GM19328 (cell line): ENCODE measurements at regions not wholly inside any gene's neighbourhood (a gene's known extent, or its start where the extent isn't known, plus 50 kb on each side); places are given as distances from the start of the nearest gene placed in this dataset.

Source experiments
- ATAC-seq: cut with Tn5 transposase; IDR thresholded peaks from one replicate; pipeline ENCODE4 v1.9.1; 2021; ENCODE audit warnings: mild to moderate bottlenecking, moderate library complexity; ENCODE audit not compliant: unreplicated experiment

DNA sequence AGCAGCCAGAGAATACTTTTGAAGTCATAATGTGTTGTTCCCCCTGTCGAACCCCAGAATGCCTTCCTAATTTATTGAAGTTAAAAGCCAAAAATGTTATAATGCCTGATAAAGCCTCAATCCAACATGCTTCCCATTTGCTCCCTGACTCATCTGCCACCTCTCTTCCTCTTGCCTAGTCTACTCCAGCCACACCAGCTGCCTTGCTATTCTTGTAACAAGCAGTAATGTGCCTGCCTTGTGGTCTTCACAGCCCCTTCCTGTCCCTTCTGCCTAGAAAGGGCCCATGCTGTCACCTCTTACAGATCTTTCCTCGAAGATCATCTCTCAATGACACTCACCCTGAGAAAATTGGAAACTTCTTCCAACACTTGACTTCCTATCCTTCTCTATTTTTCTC lies 231.6 kb upstream of the CDH2 start:
- ATAC-seq: no peak

DNA sequence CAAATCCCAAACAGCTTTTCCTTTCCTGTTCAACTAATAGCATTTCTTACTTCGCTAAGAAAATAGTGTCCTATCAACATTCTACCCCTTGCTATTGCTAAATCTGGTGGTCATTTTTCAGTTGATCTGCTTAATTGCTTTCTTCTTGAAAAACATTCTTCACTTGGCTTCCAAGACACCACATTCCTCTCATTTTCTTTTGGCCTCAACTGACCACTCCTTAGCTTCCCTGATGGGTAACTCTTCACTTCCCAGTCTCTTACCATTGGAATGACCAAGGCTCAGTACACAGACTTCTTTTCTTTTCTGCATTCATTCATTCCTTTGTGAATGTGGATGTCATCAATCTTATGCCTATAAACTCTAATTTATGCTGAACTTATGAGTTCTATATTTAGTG lies 230.8 kb upstream of the CDH2 start:
- no peak for ATAC-seq

GRCh38 chr18:28406533-28406932 lies 229.6 kb upstream of the CDH2 start:
- no peak for ATAC-seq

DNA sequence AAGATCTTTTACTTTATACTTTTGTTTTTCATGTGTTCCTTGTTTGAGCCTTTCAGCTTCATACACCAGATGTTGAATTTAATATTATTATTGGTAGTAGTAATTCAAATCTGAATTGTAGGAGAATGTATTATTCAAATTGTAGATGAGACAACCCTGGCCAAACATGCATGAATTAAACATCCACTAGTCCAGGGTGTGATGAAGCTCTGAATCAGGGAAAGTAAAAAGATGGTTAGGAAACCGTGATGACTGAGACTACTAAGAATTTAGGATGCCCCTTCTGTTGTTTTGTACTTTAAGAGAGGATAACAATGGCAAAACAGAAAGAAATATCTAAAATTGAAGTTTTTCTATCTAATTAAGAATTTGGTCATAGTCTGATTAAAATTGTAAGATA lies 227.8 kb upstream of the CDH2 start:
- ATAC-seq: no peak

- no peak for ATAC-seq
Observed at GRCh38 chr18:28399781-28400362, 222.9 kb upstream of the CDH2 start.

DNA sequence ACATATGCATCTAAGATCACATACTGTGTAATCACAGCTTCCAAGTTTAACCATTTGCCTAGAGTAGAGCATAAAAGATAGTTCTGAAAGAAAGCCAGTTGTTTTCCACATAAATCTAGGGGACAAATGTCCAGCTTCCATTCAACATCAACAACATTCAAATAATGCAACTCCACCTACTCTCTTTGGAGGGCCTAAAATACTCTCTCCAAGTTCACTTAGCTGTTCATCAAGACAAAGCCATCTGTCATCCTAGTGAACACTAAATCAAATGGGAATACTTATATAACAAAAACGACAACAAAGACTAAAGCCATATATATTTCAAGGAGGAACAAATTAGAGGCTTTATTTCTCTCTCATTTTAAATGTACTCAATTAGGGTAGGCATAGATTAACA lies 221.5 kb upstream of the CDH2 start:
- no peak for ATAC-seq

DNA sequence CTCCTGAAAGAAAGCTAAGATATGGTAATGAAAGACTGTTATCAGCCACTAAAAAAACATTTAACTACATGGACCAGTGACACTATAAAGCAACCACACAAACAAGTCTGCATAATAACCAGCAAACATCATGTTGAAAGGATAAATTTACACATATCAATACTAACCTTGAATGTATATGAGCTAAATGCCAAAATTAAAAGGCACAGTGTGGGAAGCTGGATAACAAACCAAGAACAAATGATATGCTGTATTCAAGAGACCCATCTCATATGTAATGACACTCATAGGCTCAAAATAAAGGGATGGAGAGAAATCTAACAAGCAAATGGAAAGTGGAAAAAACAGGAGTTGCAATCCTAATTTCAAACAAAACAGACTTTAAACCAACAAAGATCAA lies 213.1 kb upstream of the CDH2 start:
- no peak for ATAC-seq

DNA sequence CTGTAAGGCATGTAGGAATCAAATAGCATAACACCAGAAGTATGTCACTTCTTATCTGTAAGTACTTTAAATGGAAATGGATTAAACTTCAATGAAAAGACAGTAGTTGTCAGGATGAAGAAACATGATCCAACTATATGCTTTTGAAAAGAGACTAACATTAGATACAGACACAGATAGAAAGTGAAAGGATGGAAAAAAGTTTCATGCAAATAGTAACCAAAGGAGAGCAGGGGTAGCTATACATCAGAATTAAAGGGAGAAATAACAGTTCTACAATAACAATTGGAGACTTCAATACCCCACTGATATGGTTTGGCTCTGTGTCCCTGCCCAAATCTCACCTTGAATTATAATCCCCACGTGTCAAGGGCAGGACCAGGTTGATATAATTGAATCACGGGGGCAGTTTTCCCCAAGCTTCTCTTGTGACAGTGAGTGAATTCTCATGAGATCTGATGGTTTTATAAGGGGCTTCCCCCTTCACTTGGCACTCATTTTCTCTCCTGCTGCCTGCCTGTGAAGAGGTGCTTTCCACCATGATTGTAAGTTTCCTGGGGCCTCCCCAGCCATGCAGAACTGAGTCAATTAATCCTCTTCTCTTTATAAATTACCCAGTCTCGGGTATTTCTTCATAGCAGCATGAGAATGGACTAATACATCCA lies 205.4 kb upstream of the CDH2 start:
- no peak for ATAC-seq

DNA sequence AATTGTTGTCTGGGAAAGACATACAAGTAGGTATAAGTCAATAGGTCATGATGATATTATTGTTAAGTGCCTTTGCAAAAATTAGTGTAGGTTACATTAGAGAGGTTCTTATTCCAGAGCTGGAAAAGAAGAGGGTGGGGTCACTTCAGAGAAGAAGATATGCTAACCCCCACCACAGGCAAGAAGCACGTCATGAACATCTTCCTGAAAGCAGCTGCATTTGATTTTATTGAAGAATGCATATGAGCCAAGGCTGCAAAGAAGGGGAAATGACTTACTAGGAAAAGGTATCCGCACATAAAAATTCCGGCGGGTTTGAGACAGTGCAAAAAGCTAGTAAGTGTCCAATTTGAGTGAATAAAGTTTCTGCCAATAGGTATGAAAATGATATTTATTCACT lies 195.3 kb upstream of the CDH2 start:
- no peak for ATAC-seq

DNA sequence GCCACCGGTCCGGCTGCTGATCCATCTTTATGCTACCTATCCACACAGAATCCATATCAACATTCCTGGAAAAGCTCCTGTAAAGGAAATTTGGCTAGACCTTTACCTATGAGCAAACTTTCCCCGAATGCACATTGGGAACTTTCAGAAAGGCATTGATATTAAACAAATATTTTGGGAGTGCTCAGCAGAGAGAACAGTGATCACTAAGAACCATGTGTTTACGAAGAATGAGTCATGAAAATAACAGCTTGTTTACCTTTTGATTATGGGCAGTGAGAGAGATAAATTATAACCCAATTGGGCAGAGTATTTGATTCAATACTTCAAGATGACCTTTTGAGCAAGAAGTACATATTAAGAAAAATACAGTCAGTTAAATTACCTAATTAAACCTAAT lies 189.7 kb upstream of the CDH2 start:
- no peak for ATAC-seq

DNA sequence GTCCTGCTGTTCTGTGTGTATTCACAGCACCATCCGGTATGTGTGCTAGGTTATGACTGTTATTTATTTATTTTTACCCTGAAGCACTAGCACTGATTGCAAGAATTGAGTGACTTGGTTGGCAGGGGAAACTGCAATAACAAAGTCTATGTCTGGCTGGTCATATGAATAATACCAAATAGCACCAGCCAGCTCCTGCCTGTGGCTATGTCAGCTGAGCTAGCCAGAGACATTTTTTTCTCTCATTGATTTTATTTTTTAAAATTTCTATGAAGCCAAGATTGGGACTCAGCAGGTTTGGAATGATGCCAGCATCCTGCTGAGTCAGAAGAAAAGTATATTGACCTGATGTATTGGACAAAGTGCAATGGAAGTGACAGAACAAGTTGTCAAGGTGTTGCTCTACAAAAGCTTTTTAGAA lies 188.5 kb upstream of the CDH2 start:
- no peak for ATAC-seq

DNA sequence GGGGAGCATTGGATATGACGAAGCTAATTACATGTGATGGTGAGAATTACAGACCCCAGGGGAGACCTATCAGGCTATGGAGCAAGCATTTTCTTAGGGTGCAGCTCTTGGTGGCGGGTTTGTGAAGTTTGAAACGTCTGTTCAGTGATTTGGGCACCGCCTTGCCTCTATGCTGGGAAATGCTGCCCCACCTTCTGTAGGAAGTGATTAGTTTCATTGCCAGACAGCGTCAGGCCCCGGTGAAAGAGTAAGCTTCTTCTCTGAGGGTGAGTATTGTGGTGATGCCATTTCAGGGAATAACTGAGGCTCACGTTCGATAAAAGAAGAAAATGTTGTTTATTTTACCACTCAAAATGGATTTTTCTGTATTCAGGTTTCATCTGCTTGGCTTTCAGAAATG lies 186.2 kb upstream of the CDH2 start:
- no peak for ATAC-seq

GRCh38 chr18:28359176-28359575 lies 182.2 kb upstream of the CDH2 start:
- no peak for ATAC-seq

GRCh38 chr18:28357766-28358401 lies 181.0 kb upstream of the CDH2 start:
- no peak for ATAC-seq

GRCh38 chr18:28350821-28351220 lies 173.9 kb upstream of the CDH2 start:
- ATAC-seq: no peak

DNA sequence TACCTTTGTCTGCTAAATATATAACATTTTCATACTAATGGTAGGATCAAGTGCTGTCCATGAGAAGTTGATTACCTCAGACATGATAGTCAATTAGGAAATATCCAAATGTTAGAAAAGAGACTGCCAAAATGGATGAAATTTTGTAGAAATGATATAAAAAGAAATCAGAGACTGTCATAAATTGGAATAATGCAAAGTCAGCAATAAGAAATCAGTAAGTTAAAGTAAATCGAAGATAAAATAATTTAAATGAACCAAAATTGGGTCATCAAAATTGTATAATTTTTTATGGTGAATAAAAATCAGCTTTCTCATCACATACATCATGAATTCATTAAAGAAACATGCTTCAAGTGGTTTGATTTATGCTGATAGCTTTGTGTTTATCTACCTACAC lies 165.3 kb upstream of the CDH2 start:
- ATAC-seq: no peak

- no peak for ATAC-seq
Observed at GRCh38 chr18:28338316-28338715, 161.4 kb upstream of the CDH2 start.

GRCh38 chr18:28334516-28334915 lies 157.6 kb upstream of the CDH2 start:
- no peak for ATAC-seq

- no peak for ATAC-seq
Observed at GRCh38 chr18:28332071-28332470, 155.1 kb upstream of the CDH2 start.

DNA sequence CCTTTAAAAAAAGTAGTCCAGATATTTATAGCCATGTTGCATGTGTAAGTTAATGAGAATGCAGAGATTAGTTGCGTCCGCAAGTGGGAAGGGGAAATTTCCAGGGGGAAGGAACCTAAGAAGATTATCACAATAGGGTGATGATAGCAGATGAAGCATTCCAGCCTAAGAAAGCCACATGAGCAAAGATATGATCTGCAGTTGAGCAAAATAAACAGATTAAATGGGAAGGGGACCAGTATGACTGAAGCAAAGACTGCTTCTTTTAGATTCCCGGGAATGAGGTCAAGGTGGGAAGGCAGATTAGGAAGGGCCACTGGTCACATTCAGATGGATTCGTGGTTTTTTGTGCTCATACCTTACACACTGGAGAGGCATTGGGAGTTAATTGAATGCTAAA lies 154.6 kb upstream of the CDH2 start:
- ATAC-seq: no peak

GRCh38 chr18:28313602-28314001 lies 136.7 kb upstream of the CDH2 start:
- ATAC-seq: no peak

GRCh38 chr18:28288784-28289183 lies 111.9 kb upstream of the CDH2 start:
- no peak for ATAC-seq

GRCh38 chr18:28287146-28287545 lies 110.2 kb upstream of the CDH2 start:
- no peak for ATAC-seq
